Osteoblast (primary cell): ENCODE measurements at regions not wholly inside any gene's neighbourhood (a gene's known extent, or its start where the extent isn't known, plus 50 kb on each side); places are given as distances from the start of the nearest gene placed in this dataset.

Experiments
- DNase-seq: peaks from one replicate; pipeline ENCODE4 v3.0.0; 2011; ENCODE audit warnings: low spot score, mixed read lengths; ENCODE audit not compliant: insufficient read length; ENCODE audit errors: missing footprints
- H2AFZ ChIP-seq: 2 replicates; pipeline ENCODE4 v1.6.0; 2011; ENCODE audit warnings: mild to moderate bottlenecking, low read length
- H3K27ac ChIP-seq: 2 replicates; pipeline ENCODE4 v1.5.1; 2011; ENCODE audit warnings: mild to moderate bottlenecking, low read depth, low read length, moderate library complexity
- H3K27me3 ChIP-seq: 2 replicates; pipeline ENCODE4 v1.6.0; 2012; ENCODE audit warnings: mild to moderate bottlenecking, control low read depth, inconsistent platforms, low read length, moderate library complexity; ENCODE audit not compliant: insufficient read depth
- H3K36me3 ChIP-seq: 2 replicates; pipeline ENCODE4 v1.5.1; 2011; ENCODE audit warnings: mild to moderate bottlenecking, low read length, control low read depth, moderate library complexity; ENCODE audit not compliant: insufficient read depth
- H3K4me1 ChIP-seq: 2 replicates; pipeline ENCODE4 v1.5.1; 2011; ENCODE audit warnings: mild to moderate bottlenecking, low read length, control low read depth, moderate library complexity; ENCODE audit not compliant: insufficient read depth
- H3K4me2 ChIP-seq: 2 replicates; pipeline ENCODE4 v1.6.0; 2011; ENCODE audit warnings: mild to moderate bottlenecking, low read length; ENCODE audit not compliant: insufficient read depth
- H3K4me3 ChIP-seq: fragments of 200-600 bp; sonication (generic); 3 replicates; pipeline ENCODE4 v1.5.1; 2012; ENCODE audit warnings: mild to moderate bottlenecking, low read length, inconsistent platforms; ENCODE audit not compliant: insufficient read depth
- H3K79me2 ChIP-seq: 2 replicates; pipeline ENCODE4 v1.6.0; 2012; ENCODE audit warnings: mild to moderate bottlenecking, low read length, control low read depth, inconsistent platforms; ENCODE audit not compliant: insufficient read depth
- H3K9me3 ChIP-seq: 2 replicates; pipeline ENCODE4 v1.5.1; 2011; ENCODE audit warnings: low read depth, low read length, control low read depth
- H4K20me1 ChIP-seq: 2 replicates; pipeline ENCODE4 v1.6.0; 2012; ENCODE audit warnings: mild to moderate bottlenecking, low read length, control low read depth; ENCODE audit not compliant: insufficient read depth
- CTCF ChIP-seq: IDR thresholded peaks from 2 replicates; pipeline ENCODE4 v1.5.1; 2011; ENCODE audit warnings: mild to moderate bottlenecking, low read depth, low read length, moderate library complexity; ENCODE audit errors: extremely low read depth

- no peak overlapping the region for H3K4me2 ChIP-seq
- no peak for TF ChIP-seq CTCF
- no peaks in the 10 kb centered on the region for H3K79me2 ChIP-seq
Observed at GRCh38 chr2:103284750-103285149, 522.9 kb downstream of the TMEM182 start.

GRCh38 chr2:103285354-103285753 is 523.5 kb downstream of the TMEM182 start:
- no peak for DNase-seq
- no peak overlapping the region for H3K4me2 ChIP-seq
- no peak overlapping the region for H3K4me3 ChIP-seq
- H2AFZ ChIP-seq: no peak overlapping the region
- H3K27me3 ChIP-seq: no peaks in the 10 kb centered on the region
- H3K4me1 ChIP-seq: no peaks in the 10 kb centered on the region
- no peaks in the 10 kb centered on the region for H3K79me2 ChIP-seq
- H4K20me1 ChIP-seq: no peaks in the 10 kb centered on the region
- H3K27ac ChIP-seq: no peak overlapping the region
- H3K36me3 ChIP-seq: no peaks in the 10 kb centered on the region
- TF ChIP-seq CTCF: no peak
- no peaks in the 10 kb centered on the region for H3K9me3 ChIP-seq

More at GRCh38 chr2:103284750-103285149, 522.9 kb downstream of the TMEM182 start:
- no peaks in the 10 kb centered on the region for H3K36me3 ChIP-seq
- DNase-seq: no peak
- H3K4me1 ChIP-seq: no peaks in the 10 kb centered on the region
- no peaks in the 10 kb centered on the region for H4K20me1 ChIP-seq
- no peaks in the 10 kb centered on the region for H3K9me3 ChIP-seq
- no peak overlapping the region for H3K4me3 ChIP-seq
- H3K27me3 ChIP-seq: no peaks in the 10 kb centered on the region
- H3K27ac ChIP-seq: no peak overlapping the region
- H2AFZ ChIP-seq: no peak overlapping the region

GRCh38 chr2:103287746-103288145 is 525.9 kb downstream of the TMEM182 start:
- H3K27me3 ChIP-seq: no peaks in the 10 kb centered on the region
- H3K27ac ChIP-seq: no peak overlapping the region
- H3K36me3 ChIP-seq: no peaks in the 10 kb centered on the region
- no peak overlapping the region for H2AFZ ChIP-seq
- no peak for TF ChIP-seq CTCF
- no peak overlapping the region for H3K4me3 ChIP-seq
- H3K9me3 ChIP-seq: no peaks in the 10 kb centered on the region
- H4K20me1 ChIP-seq: no peaks in the 10 kb centered on the region
- H3K4me1 ChIP-seq: no peaks in the 10 kb centered on the region
- no peak overlapping the region for H3K4me2 ChIP-seq
- H3K79me2 ChIP-seq: no peaks in the 10 kb centered on the region
- no peak for DNase-seq

DNA sequence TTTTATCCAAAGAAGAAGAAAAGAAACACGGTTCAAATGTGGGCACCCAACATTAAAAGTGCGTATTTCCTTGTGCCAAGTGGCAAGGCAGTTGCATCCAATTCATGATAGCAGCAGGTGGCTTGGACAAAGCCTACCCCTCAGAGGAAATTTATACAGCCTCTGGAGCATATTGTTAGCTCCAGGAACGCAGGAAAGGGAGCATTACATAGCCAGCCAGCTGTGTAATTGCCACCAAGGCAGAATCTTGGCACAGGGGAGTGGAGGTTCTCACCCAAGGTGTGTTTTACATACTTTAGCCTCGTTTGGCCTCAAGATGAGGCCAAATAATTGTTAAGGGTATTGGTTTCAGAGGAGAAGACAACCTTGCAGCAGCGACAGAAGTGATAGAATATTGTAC is 526.9 kb downstream of the TMEM182 start:
- Histone ChIP-seq H3K4me1 (no peaks in the 10 kb centered on the region), H4K20me1 (no peaks in the 10 kb centered on the region), H3K27ac (no peak overlapping the region), H3K4me3 (no peak overlapping the region), H3K36me3 (no peaks in the 10 kb centered on the region), H3K9me3 (no peaks in the 10 kb centered on the region), H3K79me2 (no peaks in the 10 kb centered on the region), H2AFZ (no peak overlapping the region), H3K27me3 (no peaks in the 10 kb centered on the region), H3K4me2 (no peak overlapping the region)
- no peak for DNase-seq
- no peak for TF ChIP-seq CTCF
